Left renal cortex interstitium (tissue), 4 donors: ENCODE measurements at regions not wholly inside any gene's neighbourhood (a gene's known extent, or its start where the extent isn't known, plus 50 kb on each side); places are given as distances from the start of the nearest gene placed in this dataset.

Experiments used
- DNase-seq, 4 donors: peaks; one replicate each; pipeline ENCODE4 v3.0.0-alpha.2; 2013; ENCODE audit warnings: low read depth in 4 of 4, low spot score in 2 of 4, missing footprints in 1 of 4

- no peak for DNase-seq
Observed at GRCh38 chr1:5225707-5226704, 571.6 kb downstream of the AJAP1 start.

- no peak for DNase-seq
Observed at GRCh38 chr1:5223206-5223605, 568.8 kb downstream of the AJAP1 start.

GRCh38 chr1:5222626-5223025 is 568.2 kb downstream of the AJAP1 start:
- DNase-seq = no peak

- no peak for DNase-seq
Observed at GRCh38 chr1:5221451-5221850, 567.0 kb downstream of the AJAP1 start.

- no peak for DNase-seq
Observed at GRCh38 chr1:5220821-5221220, 566.4 kb downstream of the AJAP1 start.

GRCh38 chr1:5220421-5220820 is 566.0 kb downstream of the AJAP1 start:
- no peak for DNase-seq

- DNase-seq = no peak
Observed at GRCh38 chr1:5200006-5200405, 545.6 kb downstream of the AJAP1 start.

- DNase-seq = peak in 1 of 4 donors; percentile 8
Observed at GRCh38 chr1:5198328-5198727, 543.9 kb downstream of the AJAP1 start.

- DNase-seq = no peak
Observed at GRCh38 chr1:5191470-5191869, 537.1 kb downstream of the AJAP1 start.

GRCh38 chr1:5189384-5189783 is 535.0 kb downstream of the AJAP1 start:
- no peak for DNase-seq

GRCh38 chr1:5165762-5166161 is 511.4 kb downstream of the AJAP1 start:
- DNase-seq = no peak

GRCh38 chr1:5164158-5164557 is 509.7 kb downstream of the AJAP1 start:
- DNase-seq = no peak

GRCh38 chr1:5161372-5161771 is 507.0 kb downstream of the AJAP1 start:
- DNase-seq = no peak

GRCh38 chr1:5157175-5157574 is 502.8 kb downstream of the AJAP1 start:
- no peak for DNase-seq

- no peak for DNase-seq
Observed at GRCh38 chr1:5156416-5157120, 502.2 kb downstream of the AJAP1 start.

- DNase-seq = no peak
Observed at GRCh38 chr1:5151511-5151910, 497.1 kb downstream of the AJAP1 start.

- no peak for DNase-seq
Observed at GRCh38 chr1:5150191-5150590, 495.8 kb downstream of the AJAP1 start.

- no peak for DNase-seq
Observed at GRCh38 chr1:5147806-5148205, 493.4 kb downstream of the AJAP1 start.

- no peak for DNase-seq
Observed at GRCh38 chr1:5142389-5142788, 488.0 kb downstream of the AJAP1 start.

GRCh38 chr1:5141750-5142149 is 487.3 kb downstream of the AJAP1 start:
- no peak for DNase-seq

GRCh38 chr1:5140962-5141361 is 486.6 kb downstream of the AJAP1 start:
- DNase-seq = no peak

- DNase-seq = no peak
Observed at GRCh38 chr1:5140136-5140535, 485.7 kb downstream of the AJAP1 start.
